ENCODE measurements at regions not wholly inside any gene's neighbourhood (a gene's known extent, or its start where the extent isn't known, plus 50 kb on each side); places are given as distances from the start of the nearest gene placed in this dataset.

DNA sequence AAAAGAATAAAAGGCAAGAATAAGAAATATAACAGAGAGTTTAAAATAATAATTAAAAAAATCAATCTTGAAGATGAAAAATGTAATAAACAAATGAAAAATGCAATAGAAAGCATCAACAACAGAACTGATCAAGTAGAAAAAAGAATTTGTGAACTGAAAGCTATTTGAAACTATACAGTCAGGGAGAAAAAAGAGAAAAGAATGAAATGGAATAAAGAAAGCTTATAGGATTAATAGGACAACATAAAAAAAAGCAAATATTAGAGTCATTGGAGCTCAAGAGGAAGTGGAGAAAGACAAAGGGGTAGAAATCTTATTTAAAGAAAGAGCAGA, 126.8 kb upstream of the RPL34 start:
- H3K27ac ChIP-seq, result no peak overlapping the region
- TF ChIP-seq, protein P1, sequence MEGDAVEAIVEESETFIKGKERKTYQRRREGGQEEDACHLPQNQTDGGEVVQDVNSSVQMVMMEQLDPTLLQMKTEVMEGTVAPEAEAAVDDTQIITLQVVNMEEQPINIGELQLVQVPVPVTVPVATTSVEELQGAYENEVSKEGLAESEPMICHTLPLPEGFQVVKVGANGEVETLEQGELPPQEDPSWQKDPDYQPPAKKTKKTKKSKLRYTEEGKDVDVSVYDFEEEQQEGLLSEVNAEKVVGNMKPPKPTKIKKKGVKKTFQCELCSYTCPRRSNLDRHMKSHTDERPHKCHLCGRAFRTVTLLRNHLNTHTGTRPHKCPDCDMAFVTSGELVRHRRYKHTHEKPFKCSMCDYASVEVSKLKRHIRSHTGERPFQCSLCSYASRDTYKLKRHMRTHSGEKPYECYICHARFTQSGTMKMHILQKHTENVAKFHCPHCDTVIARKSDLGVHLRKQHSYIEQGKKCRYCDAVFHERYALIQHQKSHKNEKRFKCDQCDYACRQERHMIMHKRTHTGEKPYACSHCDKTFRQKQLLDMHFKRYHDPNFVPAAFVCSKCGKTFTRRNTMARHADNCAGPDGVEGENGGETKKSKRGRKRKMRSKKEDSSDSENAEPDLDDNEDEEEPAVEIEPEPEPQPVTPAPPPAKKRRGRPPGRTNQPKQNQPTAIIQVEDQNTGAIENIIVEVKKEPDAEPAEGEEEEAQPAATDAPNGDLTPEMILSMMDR (IDR thresholded peaks at IDR 0.05; ENCODE audit: low read depth, low read length, missing control alignments), result no peak
- no peaks in the 10 kb centered on the region for H3K36me3 ChIP-seq (replicated peaks)
- H3K4me3 ChIP-seq (ENCODE audit: low read depth, low read length), result no peak overlapping the region
- in situ Hi-C loops (cut with HindIII; ENCODE audit: low pct_ligation_motif_present, low sequenced_read_pairs), result no loop called here
- DNase-seq, result no peak
- no peaks in the 10 kb centered on the region for H3K27me3 ChIP-seq (replicated peaks)

DNA sequence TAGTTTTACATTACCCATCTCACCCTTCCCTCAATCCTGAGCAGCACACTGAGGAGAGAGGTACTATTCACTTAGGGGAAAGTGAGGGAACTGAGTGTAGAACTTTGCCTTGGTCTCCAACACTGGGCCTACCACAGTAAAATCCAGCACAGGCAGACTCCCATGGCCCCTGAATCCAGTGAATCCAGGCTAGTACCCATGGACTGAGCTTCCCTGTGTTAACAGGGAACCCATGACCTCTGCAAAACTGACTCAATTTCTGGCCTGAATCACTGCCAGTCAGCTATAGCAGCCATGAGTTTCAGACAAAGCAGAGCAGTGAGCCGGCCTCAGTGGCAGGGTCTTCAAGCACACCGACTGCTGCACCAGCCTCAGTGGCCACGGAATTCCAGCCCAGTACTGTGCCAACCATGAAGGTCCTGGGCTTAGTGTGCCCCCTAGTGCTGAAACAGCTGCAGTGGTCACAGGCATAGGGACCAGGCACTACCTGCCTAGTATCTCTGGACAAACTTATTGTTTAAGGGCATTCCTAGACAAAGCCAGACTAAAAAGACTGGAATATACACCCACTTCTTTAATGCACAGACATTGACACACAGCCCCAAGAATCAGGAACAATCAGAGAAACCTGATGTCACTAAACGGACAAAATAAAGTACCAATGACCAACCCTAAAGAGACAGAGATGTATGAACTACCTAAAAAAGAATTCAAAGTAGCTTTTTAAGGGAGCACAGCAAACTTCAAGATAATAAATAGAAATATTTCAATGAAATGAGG, 127.4 kb upstream of the RPL34 start:
- Histone ChIP-seq H3K27me3 (replicated peaks) (no peaks in the 10 kb centered on the region), H3K4me3 (ENCODE audit: low read depth, low read length) (no peak overlapping the region), H3K36me3 (replicated peaks) (no peaks in the 10 kb centered on the region), H3K27ac (no peak overlapping the region)
- DNase-seq, result peak; percentile 23
- in situ Hi-C loops (cut with HindIII; ENCODE audit: low pct_ligation_motif_present, low sequenced_read_pairs), result no loop called here
- TF ChIP-seq, protein P1 (IDR thresholded peaks at IDR 0.05; ENCODE audit: low read depth, low read length, missing control alignments), result peak; percentile 81

DNA sequence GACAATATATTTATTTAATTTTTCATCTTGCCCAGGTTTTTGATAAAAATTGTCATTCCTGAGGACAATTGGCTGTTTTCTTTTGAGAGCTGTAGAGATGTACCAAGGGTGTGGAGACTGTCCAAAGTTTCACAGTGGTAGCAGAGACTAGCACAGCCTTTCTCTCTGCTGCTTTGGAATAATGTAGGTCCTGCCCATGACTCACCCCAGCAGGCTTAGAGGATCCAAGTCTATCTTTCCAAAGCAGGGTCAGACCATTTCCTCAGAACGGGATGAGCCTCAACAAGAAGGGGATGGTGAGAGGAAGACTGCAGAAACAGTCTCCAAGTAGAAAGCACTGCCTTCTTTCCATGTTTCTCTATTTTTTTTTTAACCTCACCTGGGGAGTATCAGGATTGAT, 131.5 kb upstream of the RPL34 start:
- DNase-seq, result no peak
- in situ Hi-C loops (cut with HindIII; ENCODE audit: low pct_ligation_motif_present, low sequenced_read_pairs), result no loop called here
- no peaks in the 10 kb centered on the region for H3K27me3 ChIP-seq (replicated peaks)
- H3K4me3 ChIP-seq (ENCODE audit: low read depth, low read length), result no peak overlapping the region
- no peak overlapping the region for H3K27ac ChIP-seq
- no peaks in the 10 kb centered on the region for H3K36me3 ChIP-seq (replicated peaks)
- TF ChIP-seq, protein P1 (IDR thresholded peaks at IDR 0.05; ENCODE audit: low read depth, low read length, missing control alignments), result no peak

DNA sequence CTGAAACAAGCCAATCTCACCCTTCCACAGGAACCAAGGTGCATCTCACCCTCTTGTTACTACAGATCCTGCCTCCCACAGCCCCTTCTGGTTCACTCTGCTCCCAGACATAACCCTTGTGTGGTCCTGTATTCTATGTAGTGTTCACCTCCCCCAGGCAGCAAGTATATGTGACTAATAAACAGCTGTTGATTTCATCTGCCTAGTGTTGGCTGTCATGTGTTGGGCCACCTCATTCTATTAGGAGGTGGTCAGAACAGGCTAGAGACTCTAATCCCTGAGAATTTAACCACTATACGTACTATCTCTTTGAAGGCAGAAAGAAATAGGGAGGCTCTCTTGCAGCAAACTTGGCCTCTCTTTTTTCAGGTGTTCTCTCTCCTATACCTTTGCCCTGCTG, 134.3 kb upstream of the RPL34 start:
- TF ChIP-seq, protein P1 (IDR thresholded peaks at IDR 0.05; ENCODE audit: low read depth, low read length, missing control alignments), result no peak
- no peak overlapping the region for H3K27ac ChIP-seq
- DNase-seq, result no peak
- in situ Hi-C loops (cut with HindIII; ENCODE audit: low pct_ligation_motif_present, low sequenced_read_pairs), result no loop called here
- H3K27me3 ChIP-seq (replicated peaks), result no peaks in the 10 kb centered on the region
- H3K4me3 ChIP-seq (ENCODE audit: low read depth, low read length), result no peak overlapping the region
- H3K36me3 ChIP-seq (replicated peaks), result no peaks in the 10 kb centered on the region

DNA sequence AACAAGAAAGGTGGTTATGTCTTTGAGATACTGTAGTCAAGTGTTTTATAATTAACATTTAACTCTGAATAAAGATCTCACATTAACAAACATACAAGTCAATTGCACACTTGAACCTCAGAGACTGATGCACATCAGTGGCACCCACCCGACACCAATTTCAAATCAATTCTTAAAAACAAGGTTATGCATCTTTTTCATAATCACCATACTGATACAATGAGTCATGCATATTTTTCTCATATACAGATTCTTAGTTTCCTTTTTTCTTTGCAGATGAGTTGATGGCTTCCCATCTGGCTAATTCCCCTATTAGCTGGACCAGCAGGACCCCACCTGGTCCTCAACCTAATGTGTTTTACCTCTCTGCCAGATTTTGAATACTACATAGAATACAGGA, 136.2 kb upstream of the RPL34 start:
- DNase-seq, result no peak
- H3K36me3 ChIP-seq (replicated peaks), result no peaks in the 10 kb centered on the region
- in situ Hi-C loops (cut with HindIII; ENCODE audit: low pct_ligation_motif_present, low sequenced_read_pairs), result no loop called here
- TF ChIP-seq, protein P1 (IDR thresholded peaks at IDR 0.05; ENCODE audit: low read depth, low read length, missing control alignments), result no peak
- no peaks in the 10 kb centered on the region for H3K27me3 ChIP-seq (replicated peaks)
- no peak overlapping the region for H3K27ac ChIP-seq
- H3K4me3 ChIP-seq (ENCODE audit: low read depth, low read length), result no peak overlapping the region

DNA sequence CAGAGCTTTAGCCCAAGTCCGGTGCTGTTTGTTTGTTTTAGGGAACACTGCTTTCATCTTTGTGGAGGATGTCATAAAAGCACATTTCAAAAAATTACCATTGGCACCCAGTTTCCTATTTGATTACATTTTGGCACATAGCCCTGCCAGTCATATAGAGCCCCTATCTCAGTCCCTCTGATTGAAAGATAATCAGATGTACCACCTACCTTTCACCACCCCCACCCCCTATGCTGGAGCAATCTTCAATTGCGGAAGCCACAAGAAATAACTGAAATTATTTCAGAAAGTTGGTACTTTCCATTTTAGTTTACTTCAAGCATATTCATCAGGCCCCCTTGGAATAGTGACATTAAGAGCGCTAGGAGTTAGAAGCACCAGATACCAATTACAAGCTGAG, 136.7 kb upstream of the RPL34 start:
- no peak for DNase-seq
- Histone ChIP-seq H3K4me3 (ENCODE audit: low read depth, low read length) (no peak overlapping the region), H3K27ac (no peak overlapping the region), H3K36me3 (replicated peaks) (no peaks in the 10 kb centered on the region), H3K27me3 (replicated peaks) (no peaks in the 10 kb centered on the region)
- TF ChIP-seq, protein P1 (IDR thresholded peaks at IDR 0.05; ENCODE audit: low read depth, low read length, missing control alignments), result no peak
- in situ Hi-C loops (cut with HindIII; ENCODE audit: low pct_ligation_motif_present, low sequenced_read_pairs), result no loop called here
